ENCODE measurements at regions not wholly inside any gene's neighbourhood (a gene's known extent, or its start where the extent isn't known, plus 50 kb on each side); places are given as distances from the start of the nearest gene placed in this dataset.
"Not testable (repeated sequence)": the region's sequence is repeated elsewhere in the genome, so short reads cannot be mapped to it uniquely, and the experiment has no call there.

GRCh38 chr20:22851679-22852346, 183.3 kb upstream of the SSTR4 start:
- H3K27me3 ChIP-seq (ENCODE audit: control insufficient read depth in 2 of 2, insufficient read depth in 2 of 2, low read length in 2 of 2); H3K4me2 ChIP-seq (ENCODE audit: insufficient read depth, low read length); H3K4me1 ChIP-seq (replicated peaks in 1 of 2; ENCODE audit: control insufficient read depth in 2 of 2, insufficient read depth in 2 of 2, low read length in 2 of 2); in situ Hi-C loops (cut with MboI); H3K4me3 ChIP-seq; H3K9me3 ChIP-seq (replicated peaks; ENCODE audit: control insufficient read depth, insufficient read depth, low read depth, low read length); CTCF ChIA-PET (ENCODE audit: low intra/inter-chr PET ratio); H3K9ac ChIP-seq (ENCODE audit: insufficient read depth in 1 of 2, low read depth in 2 of 2, low read length in 2 of 2); BruUV-seq (replicated peaks); H3K36me3 ChIP-seq (ENCODE audit: control insufficient read depth, insufficient read depth, low read length); H2AFZ ChIP-seq (ENCODE audit: low read depth, low read length); H3K27ac ChIP-seq (ENCODE audit: extremely low read depth, low read depth, low read length); H3K79me2 ChIP-seq (ENCODE audit: control insufficient read depth, insufficient read depth, low read length); H4K20me1 ChIP-seq (replicated peaks; ENCODE audit: control insufficient read depth, insufficient read depth, low read length); H3K9me1 ChIP-seq (ENCODE audit: control insufficient read depth, insufficient read depth, low read length); TF ChIP-seq REST (CRISPR knock-in tag; IDR thresholded peaks at IDR 0.05; ENCODE audit: low read depth): not testable (repeated sequence)
- POLR2A ChIA-PET, result interaction anchor here (0.6 to 0.9 kb wide), 3 partner anchors 77 to 1833 kb away, joined by 3 read pairs; no protein-coding TSS in a partner anchor
- ATAC-seq, result peak; percentile 84
- 9% methylated on average over 3 of the region's 3 CpGs for WGBS (ENCODE audit: insufficient coverage, low coverage, missing lambda C conversion rate)
- peak in 3 of 4 experiments; percentile 15 to 60 (median 20) for DNase-seq (ENCODE audit: extremely low read depth in 1 of 4, low spot score in 3 of 4)
- peak; percentile 89 for FAIRE-seq
- intact Hi-C loops (cut with micrococcal nuclease), result loop anchor here (2.0 kb wide), 1 partner anchor 125 kb away; no protein-coding TSS in a partner anchor
- TF ChIP-seq FOXK2 (conservative IDR thresholded peaks at IDR 0.05 in 1 of 2, IDR thresholded peaks at IDR 0.05 in 1 of 2; ENCODE audit: low read depth in 2 of 2) (0 out of 4 replicates have a peak, but pooled peaks of 1 of the 2 experiments have one; percentile 29), REST (IDR thresholded peaks at IDR 0.05; ENCODE audit: borderline replicate concordance) (peak; percentile 62), SMC3 (conservative IDR thresholded peaks at IDR 0.05; ENCODE audit: insufficient read depth, low read depth, low read length) (0 out of 2 replicates have a peak, but pooled peaks have one; percentile 20), RAD21 (CRISPR knock-in tag; conservative IDR thresholded peaks at IDR 0.05 in 1 of 2, IDR thresholded peaks at IDR 0.05 in 1 of 2) (peak; percentile 41 to 69)
- TF ChIP-seq, protein P1, sequence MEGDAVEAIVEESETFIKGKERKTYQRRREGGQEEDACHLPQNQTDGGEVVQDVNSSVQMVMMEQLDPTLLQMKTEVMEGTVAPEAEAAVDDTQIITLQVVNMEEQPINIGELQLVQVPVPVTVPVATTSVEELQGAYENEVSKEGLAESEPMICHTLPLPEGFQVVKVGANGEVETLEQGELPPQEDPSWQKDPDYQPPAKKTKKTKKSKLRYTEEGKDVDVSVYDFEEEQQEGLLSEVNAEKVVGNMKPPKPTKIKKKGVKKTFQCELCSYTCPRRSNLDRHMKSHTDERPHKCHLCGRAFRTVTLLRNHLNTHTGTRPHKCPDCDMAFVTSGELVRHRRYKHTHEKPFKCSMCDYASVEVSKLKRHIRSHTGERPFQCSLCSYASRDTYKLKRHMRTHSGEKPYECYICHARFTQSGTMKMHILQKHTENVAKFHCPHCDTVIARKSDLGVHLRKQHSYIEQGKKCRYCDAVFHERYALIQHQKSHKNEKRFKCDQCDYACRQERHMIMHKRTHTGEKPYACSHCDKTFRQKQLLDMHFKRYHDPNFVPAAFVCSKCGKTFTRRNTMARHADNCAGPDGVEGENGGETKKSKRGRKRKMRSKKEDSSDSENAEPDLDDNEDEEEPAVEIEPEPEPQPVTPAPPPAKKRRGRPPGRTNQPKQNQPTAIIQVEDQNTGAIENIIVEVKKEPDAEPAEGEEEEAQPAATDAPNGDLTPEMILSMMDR (IDR thresholded peaks at IDR 0.05 in 2 of 3, conservative IDR thresholded peaks at IDR 0.05 in 1 of 3; ENCODE audit: insufficient read depth in 2 of 3, low read depth in 1 of 3, low read length in 3 of 3), result peak; percentile 61 to 66 (median 63)
- TF ChIP-seq, protein P2, sequence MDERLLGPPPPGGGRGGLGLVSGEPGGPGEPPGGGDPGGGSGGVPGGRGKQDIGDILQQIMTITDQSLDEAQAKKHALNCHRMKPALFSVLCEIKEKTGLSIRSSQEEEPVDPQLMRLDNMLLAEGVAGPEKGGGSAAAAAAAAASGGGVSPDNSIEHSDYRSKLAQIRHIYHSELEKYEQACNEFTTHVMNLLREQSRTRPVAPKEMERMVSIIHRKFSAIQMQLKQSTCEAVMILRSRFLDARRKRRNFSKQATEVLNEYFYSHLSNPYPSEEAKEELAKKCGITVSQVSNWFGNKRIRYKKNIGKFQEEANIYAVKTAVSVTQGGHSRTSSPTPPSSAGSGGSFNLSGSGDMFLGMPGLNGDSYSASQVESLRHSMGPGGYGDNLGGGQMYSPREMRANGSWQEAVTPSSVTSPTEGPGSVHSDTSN (CRISPR knock-in tag; IDR thresholded peaks at IDR 0.05; ENCODE audit: low read depth), result not testable (repeated sequence)
- TF ChIP-seq, protein P2 (tag; conservative IDR thresholded peaks at IDR 0.05; ENCODE audit: low read depth), result 0 out of 2 replicates have a peak, but pooled peaks have one; percentile 8

All from K562 (cell line).